IPS-18a (cell line): ENCODE measurements at regions not wholly inside any gene's neighbourhood (a gene's known extent, or its start where the extent isn't known, plus 50 kb on each side); places are given as distances from the start of the nearest gene placed in this dataset.
"Not testable (repeated sequence)": the region's sequence is repeated elsewhere in the genome, so short reads cannot be mapped to it uniquely, and the experiment has no call there.

Experiments
- H3K27ac ChIP-seq: one replicate; pipeline ENCODE4 v1.5.1; 2013; ENCODE audit warnings: low read length
- H3K27me3 ChIP-seq: one replicate; pipeline ENCODE4 v1.6.1; 2013; ENCODE audit warnings: mild to moderate bottlenecking, low read length; ENCODE audit not compliant: control insufficient read depth, insufficient read depth
- H3K36me3 ChIP-seq: one replicate; pipeline ENCODE4 v1.6.1; 2013; ENCODE audit warnings: low read depth, low read length; ENCODE audit not compliant: control insufficient read depth
- H3K4me1 ChIP-seq: one replicate; pipeline ENCODE4 v1.6.1; 2013; ENCODE audit warnings: low read depth, low read length; ENCODE audit not compliant: control insufficient read depth
- H3K4me3 ChIP-seq: one replicate; pipeline ENCODE4 v1.5.1; 2013; ENCODE audit warnings: low read length
- H3K9ac ChIP-seq: one replicate; pipeline ENCODE4 v1.6.1; 2013; ENCODE audit warnings: mild to moderate bottlenecking, low read length, moderate library complexity
- H3K9me3 ChIP-seq: one replicate; pipeline ENCODE4 v1.6.1; 2013; ENCODE audit warnings: low read depth, low read length; ENCODE audit not compliant: control insufficient read depth

DNA sequence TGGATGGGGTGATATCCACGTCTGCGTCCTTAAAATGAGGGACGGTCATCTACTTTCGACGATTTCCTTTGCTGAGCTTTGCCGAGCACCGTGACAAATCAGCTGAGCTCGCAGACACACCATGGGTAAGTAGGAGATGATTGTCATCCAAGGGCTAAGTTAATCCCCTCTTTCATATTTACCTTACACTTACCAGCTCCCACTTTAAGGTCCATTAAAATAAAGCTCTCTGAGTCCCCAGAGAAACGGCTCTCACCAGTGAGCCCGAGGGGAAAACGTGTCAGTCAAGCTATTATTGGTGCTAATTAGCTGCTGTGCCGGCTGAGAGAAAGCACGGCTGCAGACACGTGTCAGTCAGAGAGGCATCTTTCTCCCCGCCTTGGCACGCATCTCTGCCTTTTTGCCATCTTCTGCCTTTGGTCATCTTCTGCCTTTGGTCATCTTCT, 72.2 kb downstream of the CRLF2 start:
- Histone ChIP-seq H3K36me3 (no peaks in the 10 kb centered on the region), H3K27ac (no peak overlapping the region), H3K4me1 (no peaks in the 10 kb centered on the region), H3K9ac (no peak overlapping the region), H3K27me3 (no peaks in the 10 kb centered on the region), H3K4me3 (no peak overlapping the region), H3K9me3 (peaks cover 10% of the 10 kb centered on the region)

DNA sequence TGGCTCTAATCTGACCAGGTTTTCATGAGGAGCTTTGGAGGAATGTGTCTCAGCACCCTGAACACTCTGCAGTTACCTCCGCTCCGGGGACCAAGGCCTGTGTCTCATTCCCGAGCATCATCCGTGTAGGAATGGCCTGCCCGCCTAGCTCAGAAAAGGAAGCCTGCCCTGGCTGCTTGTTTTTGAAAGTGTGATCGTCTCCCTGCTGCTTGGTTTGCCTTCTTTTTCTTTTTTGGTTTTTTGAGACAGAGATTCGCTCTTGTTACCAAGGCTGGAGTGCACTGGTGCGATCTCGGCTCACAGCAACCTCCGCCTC, 73.3 kb downstream of the CRLF2 start:
- Histone ChIP-seq H3K9ac (no peak overlapping the region), H3K9me3 (peaks cover 10% of the 10 kb centered on the region), H3K4me3 (no peak overlapping the region), H3K4me1 (no peaks in the 10 kb centered on the region), H3K27ac (no peak overlapping the region), H3K36me3 (no peaks in the 10 kb centered on the region), H3K27me3 (no peaks in the 10 kb centered on the region)

DNA sequence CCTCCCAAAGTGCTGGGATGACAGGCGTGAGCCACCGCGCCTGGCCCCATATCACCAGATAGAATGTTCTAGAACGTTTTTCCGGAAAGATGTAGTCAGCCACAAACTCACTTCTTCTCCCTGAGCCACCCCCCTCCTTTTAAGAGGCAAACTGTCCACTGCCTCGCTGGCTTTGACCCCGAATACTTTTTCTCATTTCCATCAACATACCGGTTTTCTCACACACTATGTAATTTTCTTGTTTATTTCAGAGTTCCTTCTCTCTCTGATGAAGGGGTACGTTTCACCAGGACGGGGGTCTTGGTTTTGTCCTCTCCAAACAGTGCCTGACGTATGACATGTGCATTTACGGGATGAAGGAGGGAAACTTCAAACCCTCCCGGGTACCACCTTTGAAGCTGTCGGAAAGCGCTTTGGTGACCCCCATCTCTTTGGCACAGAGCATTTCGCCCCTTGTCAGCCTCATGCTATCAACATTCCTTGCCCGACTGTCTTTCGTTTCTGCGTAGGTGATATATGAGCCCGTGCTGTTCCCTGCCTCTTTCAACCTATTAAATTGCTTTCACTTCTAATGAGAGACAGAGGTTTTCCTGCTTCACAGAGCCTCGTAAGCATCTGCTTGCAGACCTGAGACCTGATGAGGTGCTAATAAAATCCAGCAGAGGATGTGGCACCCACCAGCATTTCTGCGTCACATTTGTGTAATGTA, 73.8 kb downstream of the CRLF2 start:
- H3K9ac ChIP-seq = no peak overlapping the region
- H3K36me3 ChIP-seq = no peaks in the 10 kb centered on the region
- peaks cover 10% of the 10 kb centered on the region for H3K9me3 ChIP-seq
- H3K27me3 ChIP-seq = no peaks in the 10 kb centered on the region
- no peak overlapping the region for H3K27ac ChIP-seq
- no peaks in the 10 kb centered on the region for H3K4me1 ChIP-seq
- H3K4me3 ChIP-seq = no peak overlapping the region

DNA sequence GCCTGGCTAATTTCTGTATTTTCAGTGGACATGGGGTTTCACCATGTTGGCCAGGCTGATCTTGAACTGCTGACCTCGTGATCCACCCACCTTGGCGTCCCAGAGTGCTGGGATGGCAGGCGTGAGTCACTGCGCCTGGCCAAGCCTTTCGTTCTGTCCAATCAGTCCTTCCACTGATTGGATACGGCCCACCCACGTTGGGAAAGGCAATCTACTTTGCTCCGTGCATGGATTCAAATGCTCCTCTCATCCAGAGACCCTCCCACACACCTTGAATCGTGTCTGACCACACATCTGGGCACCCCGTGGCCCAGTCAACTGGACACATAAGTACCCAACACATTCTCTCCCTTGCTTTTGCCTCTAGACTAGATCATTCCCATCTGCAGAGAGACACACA, 74.9 kb downstream of the CRLF2 start:
- no peak overlapping the region for H3K9ac ChIP-seq
- no peak overlapping the region for H3K27ac ChIP-seq

DNA sequence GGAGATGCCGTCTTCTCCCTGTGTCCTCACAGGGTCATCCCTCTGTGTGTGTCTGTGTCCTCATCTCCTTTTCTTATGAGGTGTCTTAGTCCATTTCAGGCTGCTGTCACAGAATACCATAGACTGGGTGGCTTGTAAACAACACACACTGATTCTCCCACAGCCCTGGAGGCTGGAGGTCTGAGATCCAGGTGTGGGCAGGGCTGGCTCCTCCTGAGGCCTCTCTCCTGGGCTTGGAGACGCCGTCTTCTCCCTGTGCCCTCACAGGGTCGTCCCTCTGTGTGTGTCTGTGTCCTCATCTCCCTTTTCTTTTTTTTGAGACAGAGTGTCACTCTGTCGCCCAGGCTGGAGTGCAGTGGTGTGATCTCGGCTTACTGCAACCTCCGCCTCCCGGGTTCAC, 75.9 kb downstream of the CRLF2 start:
- H3K9ac ChIP-seq, H3K27me3 ChIP-seq, H3K27ac ChIP-seq, H3K9me3 ChIP-seq, H3K4me3 ChIP-seq, H3K36me3 ChIP-seq, H3K4me1 ChIP-seq: not testable (repeated sequence)

More for the DNA sequence above, 74.9 kb downstream of the CRLF2 start:
- H3K36me3 ChIP-seq = no peaks in the 10 kb centered on the region
- no peaks in the 10 kb centered on the region for H3K4me1 ChIP-seq
- no peak overlapping the region for H3K4me3 ChIP-seq
- H3K27me3 ChIP-seq = no peaks in the 10 kb centered on the region
- H3K9me3 ChIP-seq = peaks cover 10% of the 10 kb centered on the region

DNA sequence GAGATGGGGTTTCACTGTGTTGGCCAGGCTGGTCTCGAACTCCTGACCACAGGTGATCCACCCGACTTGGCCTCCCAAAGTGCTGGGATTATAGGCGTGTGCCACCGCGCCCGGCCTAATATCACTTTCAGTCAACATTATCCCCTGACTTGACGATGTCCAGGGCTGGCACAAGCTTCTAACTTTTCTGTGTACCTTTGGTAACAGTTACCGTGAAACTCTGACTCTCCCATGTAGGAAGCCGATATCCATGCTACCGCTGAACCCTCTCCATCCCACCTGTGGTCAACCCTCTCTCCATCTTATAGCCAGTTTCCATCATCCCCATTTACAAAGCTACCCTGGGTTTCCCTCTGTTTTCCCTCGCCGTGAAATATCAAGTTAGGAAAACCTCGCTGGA, 77.5 kb downstream of the CRLF2 start:
- Histone ChIP-seq H3K9ac (no peak overlapping the region), H3K9me3 (peaks cover 9% of the 10 kb centered on the region), H3K27me3 (no peaks in the 10 kb centered on the region), H3K36me3 (no peaks in the 10 kb centered on the region), H3K4me3 (no peak overlapping the region), H3K4me1 (no peaks in the 10 kb centered on the region), H3K27ac (no peak overlapping the region)

DNA sequence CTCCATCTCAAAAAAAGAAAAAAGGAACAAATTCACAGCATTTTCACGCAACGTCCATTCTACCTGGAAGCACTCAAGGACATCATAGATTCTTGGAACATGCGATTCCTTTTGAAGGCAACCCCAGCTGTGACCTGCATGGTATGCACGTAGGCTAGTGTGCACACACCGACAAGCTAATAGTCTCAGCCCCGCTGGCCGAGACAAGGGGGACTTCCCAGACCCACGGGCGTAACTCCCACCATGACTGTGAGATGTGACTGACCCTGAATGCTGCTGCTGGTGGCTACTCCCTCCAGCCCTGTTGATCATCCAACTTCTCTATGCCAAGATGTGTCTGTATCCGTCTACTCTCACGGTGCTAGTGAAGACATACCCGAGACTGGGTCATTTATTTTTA, 78.3 kb downstream of the CRLF2 start:
- no peaks in the 10 kb centered on the region for H3K4me1 ChIP-seq
- H3K27me3 ChIP-seq = no peaks in the 10 kb centered on the region
- H3K9me3 ChIP-seq = peaks cover 15% of the 10 kb centered on the region
- no peak overlapping the region for H3K27ac ChIP-seq
- no peak overlapping the region for H3K4me3 ChIP-seq
- no peak overlapping the region for H3K9ac ChIP-seq
- H3K36me3 ChIP-seq = no peaks in the 10 kb centered on the region

DNA sequence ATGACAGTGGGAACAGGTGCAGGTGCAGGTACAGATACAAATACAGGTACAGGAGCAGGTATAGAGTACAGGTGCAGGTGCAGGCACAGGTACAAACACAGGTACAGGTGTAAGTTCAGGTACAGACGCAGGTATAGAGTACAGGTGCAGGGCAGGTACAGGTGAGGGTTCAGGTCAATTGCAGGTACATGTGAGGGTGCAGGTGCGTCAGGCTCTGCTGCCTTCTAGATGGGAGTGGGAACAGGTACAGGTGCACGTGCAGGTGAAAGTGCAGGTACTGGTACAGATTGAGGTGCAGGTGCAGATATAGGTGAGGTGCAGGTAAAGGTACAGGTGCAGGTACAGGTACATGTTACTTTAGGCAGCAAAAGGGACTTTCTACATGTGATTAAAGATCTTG, 85.7 kb downstream of the CRLF2 start:
- Histone ChIP-seq H3K4me1 (no peaks in the 10 kb centered on the region), H3K4me3 (no peak overlapping the region), H3K9ac (no peak overlapping the region), H3K9me3 (peaks cover 14% of the 10 kb centered on the region), H3K27ac (no peak overlapping the region), H3K36me3 (no peaks in the 10 kb centered on the region), H3K27me3 (no peaks in the 10 kb centered on the region)

DNA sequence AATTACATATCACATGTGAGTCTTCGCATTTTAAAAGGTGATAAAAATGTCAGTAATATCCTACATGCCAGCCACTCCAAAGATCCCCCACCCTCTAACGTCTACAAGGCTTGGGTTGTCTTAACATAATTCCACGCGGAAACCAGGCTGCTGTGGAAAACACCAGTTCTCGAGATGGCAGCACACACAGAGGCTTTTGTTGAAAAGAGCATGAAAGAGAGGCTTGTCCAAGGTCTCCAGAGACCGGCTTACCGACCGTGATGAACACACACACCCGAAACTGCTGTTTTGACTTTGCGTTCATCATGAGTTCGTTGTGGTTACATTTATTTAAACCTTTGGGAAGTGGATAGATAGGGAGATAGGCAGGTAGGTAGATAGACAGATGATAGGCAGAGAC, 87.9 kb downstream of the CRLF2 start:
- Histone ChIP-seq H3K9me3 (peaks cover 11% of the 10 kb centered on the region), H3K4me1 (no peaks in the 10 kb centered on the region), H3K27me3 (no peaks in the 10 kb centered on the region), H3K9ac (no peak overlapping the region), H3K27ac (no peak overlapping the region), H3K36me3 (no peaks in the 10 kb centered on the region), H3K4me3 (no peak overlapping the region)

DNA sequence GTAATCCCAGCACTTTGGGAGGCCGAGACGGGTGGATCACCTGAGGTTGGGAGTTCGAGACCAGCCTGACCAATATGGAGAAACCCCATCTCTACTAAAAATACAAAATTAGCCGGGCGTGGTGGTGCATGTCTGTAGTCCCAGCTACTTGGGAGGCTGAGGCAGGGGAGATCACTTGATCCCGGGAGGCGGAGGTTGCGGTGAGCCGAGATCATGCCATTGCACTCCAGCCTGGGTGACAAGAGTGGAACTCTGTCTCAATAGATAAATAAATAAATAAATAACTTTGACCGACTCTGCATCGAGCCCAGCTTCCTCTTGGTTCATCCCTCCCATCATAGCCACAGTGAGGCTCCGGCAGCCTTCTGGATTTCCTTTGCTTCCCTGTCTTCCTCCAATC, 89.6 kb downstream of the CRLF2 start:
- not testable (repeated sequence) for H3K4me1 ChIP-seq

DNA sequence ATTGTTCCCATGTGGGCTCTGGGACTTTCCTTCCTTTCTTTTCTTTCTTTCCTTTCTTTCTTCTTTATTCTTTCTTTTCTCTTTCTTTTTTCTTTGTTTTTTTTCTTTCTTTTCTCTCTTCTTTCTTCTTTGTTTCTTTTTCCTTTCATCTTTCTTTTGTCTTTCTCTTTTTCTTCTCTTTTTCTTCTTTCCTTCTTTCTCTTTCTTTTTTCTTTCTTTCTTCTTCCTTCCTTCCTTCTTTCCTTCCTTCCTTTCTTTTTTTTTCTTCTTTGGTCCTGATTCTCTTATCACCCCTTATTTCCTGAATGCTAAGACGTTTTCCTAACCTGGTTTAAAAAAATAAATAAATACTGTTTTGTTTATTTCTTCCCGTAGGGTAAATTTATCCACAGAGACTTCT, 93.2 kb downstream of the CRLF2 start:
- Histone ChIP-seq H3K9ac (no peak overlapping the region), H3K27me3 (no peaks in the 10 kb centered on the region), H3K36me3 (no peaks in the 10 kb centered on the region), H3K27ac (no peak overlapping the region), H3K4me1 (no peaks in the 10 kb centered on the region), H3K4me3 (no peak overlapping the region), H3K9me3 (peaks cover 7% of the 10 kb centered on the region)

More for the DNA sequence above, 89.6 kb downstream of the CRLF2 start:
- not testable (repeated sequence) for H3K9ac ChIP-seq, H3K36me3 ChIP-seq, H3K4me3 ChIP-seq, H3K27me3 ChIP-seq, H3K27ac ChIP-seq, H3K9me3 ChIP-seq

DNA sequence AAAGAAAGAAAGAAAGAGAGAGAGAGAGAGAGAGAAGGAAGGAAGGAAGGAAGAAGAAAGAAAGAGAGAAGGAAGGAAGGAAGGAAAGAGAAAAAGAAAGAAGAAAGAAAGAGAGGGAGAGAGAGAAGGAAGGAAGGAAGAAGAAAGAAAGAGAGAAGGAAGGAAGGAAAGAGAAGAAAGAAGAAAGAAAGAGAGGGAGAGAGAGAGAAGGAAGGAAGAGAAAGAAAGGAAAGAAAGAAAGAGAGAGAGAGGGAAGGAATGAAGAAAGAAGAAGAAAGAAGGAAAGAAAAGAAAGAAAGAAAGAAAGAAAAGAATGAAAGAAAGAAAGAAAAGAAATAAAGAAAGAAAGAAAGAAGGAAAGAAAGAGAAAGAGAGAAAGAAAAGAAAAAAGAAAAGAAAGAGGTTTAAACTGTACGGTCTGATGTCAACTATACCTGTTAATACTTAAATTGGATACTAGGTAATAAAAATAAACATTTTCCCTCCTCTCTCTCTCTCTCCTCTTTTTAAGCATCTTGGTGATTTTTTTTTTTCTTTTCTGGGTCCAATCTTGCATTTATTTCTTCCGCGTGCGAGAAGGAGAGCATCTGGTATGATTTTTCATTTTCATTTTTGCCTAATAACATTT, 93.8 kb downstream of the CRLF2 start:
- Histone ChIP-seq H3K27ac (no peak overlapping the region), H3K9ac (no peak overlapping the region), H3K4me1 (no peaks in the 10 kb centered on the region), H3K9me3 (peaks cover 7% of the 10 kb centered on the region), H3K36me3 (no peaks in the 10 kb centered on the region), H3K27me3 (no peaks in the 10 kb centered on the region), H3K4me3 (no peak overlapping the region)
